H1 (cell line): ENCODE measurements at regions not wholly inside any gene's neighbourhood (a gene's known extent, or its start where the extent isn't known, plus 50 kb on each side); places are given as distances from the start of the nearest gene placed in this dataset.

Source experiments
- CTCF ChIA-PET: fragments of 300-600 bp; sonication (Branson Sonifier 250); formaldehyde crosslinking; loops from one replicate; lab custom pipeline; 2021; ENCODE audit not compliant: partially characterized antibody; lab: Charles Lee
- POLR2A ChIA-PET: fragments of 300-600 bp; sonication (Branson Sonifier 250); formaldehyde crosslinking; loops from one replicate; lab custom pipeline; 2021; ENCODE audit warnings: inconsistent platforms; ENCODE audit not compliant: partially characterized antibody; lab: Charles Lee
- DNase-seq, 2 experiments: peaks; one replicate each; pipeline versions ENCODE4 v3.0.0 to v3.0.0-alpha.2; 2010 to 2022; ENCODE audit warnings: low spot score in 2 of 2, low read depth in 1 of 2, mixed read lengths in 1 of 2
- FAIRE-seq: peaks from 2 replicates; lab custom pipeline; 2011; peaks lifted over from hg19 to GRCh38; lab: Jason Lieb, UNC
- H2AFZ ChIP-seq: 2 replicates; pipeline ENCODE4 v1.8.1; 2012; ENCODE audit warnings: low read length, inconsistent platforms
- H2AK5ac ChIP-seq: 2 replicates; pipeline ENCODE4 v1.6.1; 2013; ENCODE audit warnings: low read depth, low read length
- H2BK120ac ChIP-seq: replicated peaks from 2 replicates; pipeline ENCODE3; 2013; ENCODE audit warnings: low read depth, low read length, inconsistent platforms
- H2BK12ac ChIP-seq: 2 replicates; pipeline ENCODE4 v1.6.1; 2013; ENCODE audit warnings: low read depth, low read length
- H2BK15ac ChIP-seq: 2 replicates; pipeline ENCODE4 v1.6.1; 2013; ENCODE audit warnings: low read length
- H2BK20ac ChIP-seq: 2 replicates; pipeline ENCODE4 v1.6.1; 2013; ENCODE audit warnings: low read length
- H2BK5ac ChIP-seq: 2 replicates; pipeline ENCODE4 v1.6.1; 2013; ENCODE audit warnings: low read depth, low read length
- H3K14ac ChIP-seq: 2 replicates; pipeline ENCODE4 v1.6.1; 2013; ENCODE audit warnings: inconsistent platforms; ENCODE audit not compliant: insufficient read length
- H3K18ac ChIP-seq: 2 replicates; pipeline ENCODE4 v1.6.1; 2013; ENCODE audit warnings: low read length; ENCODE audit errors: extremely low read depth
- H3K23ac ChIP-seq: 2 replicates; pipeline ENCODE4 v1.6.1; 2013; ENCODE audit warnings: inconsistent platforms; ENCODE audit not compliant: insufficient read length
- H3K23me2 ChIP-seq: 2 replicates; pipeline ENCODE4 v1.6.1; 2013; ENCODE audit warnings: low read depth, low read length
- H3K27ac ChIP-seq: 2 replicates; pipeline ENCODE4 v1.6.1; 2011; ENCODE audit warnings: low read depth, low read length, inconsistent platforms
- H3K27me3 ChIP-seq, 4 experiments: replicated peaks in 1 of 4; 1 replicate in 1 of 4; 2 replicates in 3 of 4; pipeline versions ENCODE4 v1.6.1 to v1.8.1; 2011 to 2013; ENCODE audit warnings: low read length in 3 of 4, mild to moderate bottlenecking in 3 of 4, inconsistent platforms in 2 of 4, mixed read lengths in 2 of 4, moderate library complexity in 1 of 4; ENCODE audit not compliant: control insufficient read depth in 3 of 4, insufficient read depth in 3 of 4; ENCODE audit errors: extremely low read depth in 1 of 4
- H3K36me3 ChIP-seq, 4 experiments: 2 replicates each; pipeline versions ENCODE4 v1.6.1 to v1.8.1; 2011 to 2013; ENCODE audit warnings: mild to moderate bottlenecking in 4 of 4, low read length in 3 of 4, moderate library complexity in 2 of 4, control low read depth in 1 of 4, inconsistent platforms in 1 of 4; ENCODE audit not compliant: insufficient read depth in 4 of 4, control insufficient read depth in 2 of 4
- H3K4ac ChIP-seq: replicated peaks from 2 replicates; pipeline ENCODE3; 2013; ENCODE audit warnings: low read length, low read depth, mixed read lengths, inconsistent platforms; ENCODE audit not compliant: insufficient read length
- H3K4me1 ChIP-seq, 4 experiments: replicated peaks in 1 of 4; 1 replicate in 1 of 4; 2 replicates in 3 of 4; pipeline versions ENCODE4 v1.6.1 to v1.8.1; 2011 to 2013; ENCODE audit warnings: low read length in 3 of 4, inconsistent platforms in 2 of 4, mixed read lengths in 1 of 4; ENCODE audit not compliant: insufficient read depth in 4 of 4, control insufficient read depth in 3 of 4
- H3K4me2 ChIP-seq, 2 experiments: 2 replicates each; pipeline versions ENCODE4 v1.6.1 to v1.8.1; 2011 to 2013; ENCODE audit warnings: low read depth in 2 of 2, low read length in 2 of 2, control low read depth in 1 of 2, inconsistent platforms in 1 of 2, mild to moderate bottlenecking in 1 of 2; ENCODE audit not compliant: insufficient read depth in 1 of 2
- H3K4me3 ChIP-seq, 4 experiments: fragments of 200-600, 300-600 bp in 1 of 4; sonication (generic), shearing (Covaris generic), sonication (Bioruptor Twin) in 1 of 4; 2 replicates each; pipeline versions ENCODE4 v1.5.1 to v1.8.1; 2011 to 2016; ENCODE audit warnings: low read length in 4 of 4, low read depth in 3 of 4, control low read depth in 2 of 4, inconsistent platforms in 2 of 4, mild to moderate bottlenecking in 2 of 4, mixed read lengths in 1 of 4, moderate library complexity in 1 of 4; ENCODE audit not compliant: insufficient read depth in 2 of 4; ENCODE audit errors: extremely low read depth in 1 of 4
- H3K56ac ChIP-seq: replicated peaks from 2 replicates; pipeline ENCODE3; 2013; ENCODE audit warnings: low read depth, mild to moderate bottlenecking, mixed read lengths, low read length, inconsistent platforms; ENCODE audit not compliant: insufficient read length
- H3K79me1 ChIP-seq: 2 replicates; pipeline ENCODE4 v1.6.1; 2013; ENCODE audit warnings: low read depth, low read length, control low read depth
- H3K79me2 ChIP-seq, 2 experiments: 2 replicates each; pipeline versions ENCODE4 v1.6.1 to v1.8.1; 2012 to 2013; ENCODE audit warnings: low read length in 2 of 2, mild to moderate bottlenecking in 2 of 2, inconsistent platforms in 1 of 2; ENCODE audit not compliant: insufficient read depth in 2 of 2, control insufficient read depth in 1 of 2
- H3K9ac ChIP-seq, 4 experiments: replicated peaks in 1 of 4; 1 replicate in 1 of 4; 2 replicates in 3 of 4; pipeline versions ENCODE4 v1.6.1 to v1.8.1; 2011 to 2013; ENCODE audit warnings: low read depth in 3 of 4, low read length in 3 of 4, control low read depth in 2 of 4, mild to moderate bottlenecking in 2 of 4, moderate library complexity in 2 of 4, inconsistent platforms in 1 of 4; ENCODE audit errors: extremely low read depth in 1 of 4
- H3K9me3 ChIP-seq, 2 experiments: 2 replicates each; pipeline versions ENCODE4 v1.6.1 to v1.8.1; 2012 to 2013; ENCODE audit warnings: mild to moderate bottlenecking in 2 of 2, moderate library complexity in 2 of 2, control low read depth in 1 of 2, inconsistent platforms in 1 of 2, low read depth in 1 of 2, low read length in 1 of 2, mixed read lengths in 1 of 2; ENCODE audit not compliant: insufficient read depth in 2 of 2
- H4K20me1 ChIP-seq, 2 experiments: replicated peaks in 1 of 2; 2 replicates each; pipeline versions ENCODE3 to v1.8.1; 2011 to 2013; ENCODE audit warnings: inconsistent platforms in 2 of 2, low read length in 2 of 2, mild to moderate bottlenecking in 1 of 2; ENCODE audit not compliant: insufficient read depth in 2 of 2, control insufficient read depth in 1 of 2
- H4K5ac ChIP-seq: 2 replicates; pipeline ENCODE4 v1.6.1; 2013; ENCODE audit warnings: low read length, low read depth, mixed read lengths, inconsistent platforms; ENCODE audit not compliant: insufficient read length
- H4K8ac ChIP-seq: 2 replicates; pipeline ENCODE4 v1.8.0; 2013; ENCODE audit warnings: mild to moderate bottlenecking, moderate library complexity, low read length, inconsistent platforms; ENCODE audit not compliant: insufficient read depth; ENCODE audit errors: extremely low read depth
- H4K91ac ChIP-seq: replicated peaks from 2 replicates; pipeline ENCODE3; 2013; ENCODE audit warnings: low read length, mixed read lengths, inconsistent platforms; ENCODE audit not compliant: insufficient read length
- BACH1 ChIP-seq: IDR thresholded peaks from 2 replicates; pipeline ENCODE4 v1.6.1; 2012; ENCODE audit warnings: low read length, improper control_type of control experiment
- BCL11A ChIP-seq, 2 experiments: IDR thresholded peaks; one replicate each; pipeline ENCODE4 v1.6.1; 2011; ENCODE audit warnings: low read depth in 2 of 2, low read length in 2 of 2, mild to moderate bottlenecking in 2 of 2
- MAFK ChIP-seq: IDR thresholded peaks from 2 replicates; pipeline ENCODE4 v1.6.1; 2012; ENCODE audit warnings: low read depth, mild to moderate bottlenecking, improper control_type of control experiment, low read length
- RAD21 ChIP-seq, 2 experiments: IDR thresholded peaks in 1 of 2; conservative IDR thresholded peaks in 1 of 2; 2 replicates each; pipeline ENCODE4 v1.6.1; 2011; ENCODE audit warnings: low read depth in 2 of 2, low read length in 2 of 2, improper control_type of control experiment in 1 of 2, inconsistent platforms in 1 of 2, mild to moderate bottlenecking in 1 of 2, moderate library complexity in 1 of 2
- WGBS, 2 experiments: shearing (Covaris generic) in 1 of 2; methylation state at CpG; one replicate each; pipeline versions ENCODE4 v1.1.6 to v1.1.7; 2013 to 2015; ENCODE audit warnings: low lambda C conversion rate in 2 of 2, mixed read lengths in 2 of 2, inconsistent platforms in 1 of 2, low coverage in 1 of 2, missing lambda C conversion rate in 1 of 2; ENCODE audit not compliant: insufficient replicate concordance in 2 of 2, insufficient coverage in 1 of 2, insufficient read length in 1 of 2; ENCODE audit errors: extremely low coverage in 1 of 2, missing lambda C conversion rate in 1 of 2; 5-methylcytosine and 5-hydroxymethylcytosine counted together

- Histone ChIP-seq H3K14ac (no peak overlapping the region), H4K5ac (no peak overlapping the region), H4K91ac (no peak overlapping the region), H3K4me3 (no peak overlapping the region), H3K4me2 (no peak overlapping the region), H3K79me1 (no peaks in the 10 kb centered on the region), H4K20me1 (peaks cover 0 to 3% of the 10 kb centered on the region in 2 experiments), H2BK120ac (no peak overlapping the region), H3K9ac (no peak overlapping the region), H3K4ac (no peak overlapping the region), H2BK5ac (no peak overlapping the region), H3K56ac (no peak overlapping the region), H3K9me3 (0 out of 4 replicates have a peak, but pooled peaks cover 0 to 4% of the 10 kb centered on the region in 2 experiments), H2BK20ac (no peak overlapping the region), H2BK12ac (no peak overlapping the region), H3K23ac (no peak overlapping the region), H2BK15ac (no peak overlapping the region), H3K18ac (no peak overlapping the region; the same call in 1 of the 2 replicates), H3K23me2 (peaks cover 6% of the 10 kb centered on the region; the same call in 1 of the 2 replicates), H3K27ac (no peak overlapping the region), H3K36me3 (no peaks in the 10 kb centered on the region; a peak in 1 of 8 replicates), H3K27me3 (no peaks in the 10 kb centered on the region; a peak in 1 of 7 replicates), H4K8ac (no peak overlapping the region), H2AFZ (no peak overlapping the region), H3K4me1 (peaks cover 0 to 7% (median 0%) of the 10 kb centered on the region in 4 experiments; a peak in 1 of 7 replicates), H2AK5ac (no peak overlapping the region), H3K79me2 (no peaks in the 10 kb centered on the region)
- TF ChIP-seq RAD21 (IDR thresholded peaks at IDR 0.05 in 1 of 2, conservative IDR thresholded peaks at IDR 0.05 in 1 of 2; ENCODE audit: low read depth in 2 of 2, low read length in 2 of 2) (0 out of 4 replicates have a peak, but pooled peaks of 1 of the 2 experiments have one; percentile 6), MAFK (no peak), BCL11A (IDR thresholded peaks at IDR 0.05; ENCODE audit: low read depth in 2 of 2, low read length in 2 of 2) (no peak), BACH1 (no peak)
- CTCF ChIA-PET = interaction anchor here (1.1 kb wide), 1 partner anchor 10 kb away, joined by 5 read pairs; no protein-coding TSS in a partner anchor
- DNase-seq (no peak), FAIRE-seq (no peak)
- 93% methylated on average over 20 of the region's 20 CpGs; no CpG with 5 or more reads in 1 of the 2 experiments for WGBS, 2 experiments
- POLR2A ChIA-PET = no interaction called here
These were observed 284.7 kb upstream of the SHH start for GRCh38 chr7:156096771-156097538.
